Right lobe of liver (tissue), 4 donors: ENCODE measurements at regions not wholly inside any gene's neighbourhood (a gene's known extent, or its start where the extent isn't known, plus 50 kb on each side); places are given as distances from the start of the nearest gene placed in this dataset.

ENCODE experiments used
- POLR2A ChIP-seq: fragments of 450-650 bp; IDR thresholded peaks from one replicate; pipeline ENCODE4 v1.6.1; 2017; ENCODE audit warnings: antibody characterized with exemption, mild to moderate bottlenecking
- TF ChIP-seq, protein P1 (sequence below), 4 donors: fragments of 200-600 bp in 3 of 4; fragments of 450-650 bp in 1 of 4; IDR thresholded peaks; one replicate each; pipeline versions ENCODE4 v1.5.1 to v1.8.0; 2016 to 2022; ENCODE audit warnings: antibody characterized with exemption in 4 of 4, mild to moderate bottlenecking in 2 of 4
- donor health status: DM: no; HTN: no; CAD: no.
- donor health status: DM: no; HTN: no; CAD: no.
- donor health status: DM: no; HTN: yes; CAD: no.

DNA sequence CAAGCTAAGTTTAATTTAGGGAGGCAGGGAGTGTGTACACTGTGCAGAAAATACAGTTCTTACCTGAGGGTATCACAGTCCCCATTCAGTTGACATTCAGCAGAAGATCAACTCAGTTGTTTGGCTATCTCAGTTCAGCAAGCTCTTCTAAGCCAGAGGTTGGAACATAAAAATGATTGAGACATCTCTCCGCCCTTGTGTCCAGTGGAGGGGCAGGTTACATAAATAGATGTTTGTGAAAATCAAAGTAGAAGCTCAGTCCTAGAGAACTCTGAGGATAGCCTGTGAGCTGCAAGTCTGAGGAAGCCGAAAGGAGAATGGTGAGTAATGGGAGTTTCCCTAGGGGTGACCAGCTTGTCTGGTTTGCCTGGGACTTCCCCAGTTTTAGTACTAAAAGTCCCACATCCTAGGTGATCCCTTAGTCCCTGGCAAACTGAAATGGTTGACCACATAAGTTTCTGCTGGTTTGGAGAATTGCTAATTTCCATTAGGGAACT, 251.4 kb upstream of the ATP2B1 start:
- no peak for TF ChIP-seq POLR2A
- TF ChIP-seq, protein P1, sequence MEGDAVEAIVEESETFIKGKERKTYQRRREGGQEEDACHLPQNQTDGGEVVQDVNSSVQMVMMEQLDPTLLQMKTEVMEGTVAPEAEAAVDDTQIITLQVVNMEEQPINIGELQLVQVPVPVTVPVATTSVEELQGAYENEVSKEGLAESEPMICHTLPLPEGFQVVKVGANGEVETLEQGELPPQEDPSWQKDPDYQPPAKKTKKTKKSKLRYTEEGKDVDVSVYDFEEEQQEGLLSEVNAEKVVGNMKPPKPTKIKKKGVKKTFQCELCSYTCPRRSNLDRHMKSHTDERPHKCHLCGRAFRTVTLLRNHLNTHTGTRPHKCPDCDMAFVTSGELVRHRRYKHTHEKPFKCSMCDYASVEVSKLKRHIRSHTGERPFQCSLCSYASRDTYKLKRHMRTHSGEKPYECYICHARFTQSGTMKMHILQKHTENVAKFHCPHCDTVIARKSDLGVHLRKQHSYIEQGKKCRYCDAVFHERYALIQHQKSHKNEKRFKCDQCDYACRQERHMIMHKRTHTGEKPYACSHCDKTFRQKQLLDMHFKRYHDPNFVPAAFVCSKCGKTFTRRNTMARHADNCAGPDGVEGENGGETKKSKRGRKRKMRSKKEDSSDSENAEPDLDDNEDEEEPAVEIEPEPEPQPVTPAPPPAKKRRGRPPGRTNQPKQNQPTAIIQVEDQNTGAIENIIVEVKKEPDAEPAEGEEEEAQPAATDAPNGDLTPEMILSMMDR (IDR thresholded peaks at IDR 0.05): no peak
